DND-41 (cell line): ENCODE measurements at regions not wholly inside any gene's neighbourhood (a gene's known extent, or its start where the extent isn't known, plus 50 kb on each side); places are given as distances from the start of the nearest gene placed in this dataset.
A peak's percentile ranks its signal among the peaks of the same experiment; 100 is the strongest.

ENCODE experiments used
- ATAC-seq: fragments of 200-7000 bp; cut with Tn5 transposase; 3 replicates; pipeline ENCODE4 v1.9.1; 2021; ENCODE audit warnings: low read depth; ENCODE audit not compliant: insufficient read depth
- DNase-seq: peaks from one replicate; pipeline ENCODE4 v3.0.0-alpha.2; 2020
- H2AFZ ChIP-seq: 2 replicates; pipeline ENCODE4 v1.6.0; 2012; ENCODE audit warnings: low read depth, low read length
- H3K27ac ChIP-seq: 2 replicates; pipeline ENCODE4 v1.5.1; 2012; ENCODE audit warnings: low read length, inconsistent platforms
- H3K27me3 ChIP-seq: fragments of 200-600 bp; sonication (generic); 2 replicates; pipeline ENCODE4 v1.6.0; 2012; ENCODE audit warnings: low read length, mild to moderate bottlenecking, inconsistent platforms; ENCODE audit not compliant: insufficient read depth, poor library complexity
- H3K36me3 ChIP-seq: 2 replicates; pipeline ENCODE4 v1.5.1; 2012; ENCODE audit warnings: low read length, inconsistent platforms; ENCODE audit not compliant: insufficient read depth
- H3K4me1 ChIP-seq: 2 replicates; pipeline ENCODE4 v1.5.1; 2012; ENCODE audit warnings: mild to moderate bottlenecking, low read length; ENCODE audit not compliant: insufficient read depth
- H3K4me2 ChIP-seq: 2 replicates; pipeline ENCODE4 v1.6.0; 2012; ENCODE audit warnings: mild to moderate bottlenecking, moderate library complexity, low read length, inconsistent platforms; ENCODE audit not compliant: insufficient read depth
- H3K4me3 ChIP-seq, 2 experiments: fragments of 200-600 bp in 1 of 2; shearing (Covaris generic) in 1 of 2; 2 replicates each; pipeline ENCODE4 v1.5.1; 2012 to 2016; ENCODE audit warnings: inconsistent platforms in 2 of 2, low read length in 2 of 2, mild to moderate bottlenecking in 2 of 2, low read depth in 1 of 2, moderate library complexity in 1 of 2
- H3K79me2 ChIP-seq: 2 replicates; pipeline ENCODE4 v1.6.0; 2012; ENCODE audit warnings: low read length, inconsistent platforms; ENCODE audit not compliant: insufficient read depth
- H3K9ac ChIP-seq: 2 replicates; pipeline ENCODE4 v1.6.0; 2012; ENCODE audit warnings: low read depth, mild to moderate bottlenecking, inconsistent platforms, low read length, moderate library complexity
- H3K9me3 ChIP-seq: 2 replicates; pipeline ENCODE4 v1.5.1; 2012; ENCODE audit warnings: low read length, moderate library complexity, mild to moderate bottlenecking, inconsistent platforms; ENCODE audit not compliant: insufficient read depth, severe bottlenecking
- H4K20me1 ChIP-seq: 2 replicates; pipeline ENCODE4 v1.6.0; 2012; ENCODE audit warnings: low read length; ENCODE audit not compliant: insufficient read depth
- EZH2 ChIP-seq: IDR thresholded peaks from 3 replicates; pipeline ENCODE4 v1.6.1; 2012; ENCODE audit warnings: borderline replicate concordance, low read depth, mild to moderate bottlenecking, moderate library complexity, low read length, inconsistent platforms; ENCODE audit not compliant: severe bottlenecking
- TF ChIP-seq, protein P1 (sequence below): IDR thresholded peaks from 2 replicates; pipeline ENCODE4 v1.5.1; 2012; ENCODE audit warnings: borderline replicate concordance, low read length, moderate library complexity, mild to moderate bottlenecking; ENCODE audit not compliant: poor library complexity, severe bottlenecking; ENCODE audit errors: extremely low read depth

DNA sequence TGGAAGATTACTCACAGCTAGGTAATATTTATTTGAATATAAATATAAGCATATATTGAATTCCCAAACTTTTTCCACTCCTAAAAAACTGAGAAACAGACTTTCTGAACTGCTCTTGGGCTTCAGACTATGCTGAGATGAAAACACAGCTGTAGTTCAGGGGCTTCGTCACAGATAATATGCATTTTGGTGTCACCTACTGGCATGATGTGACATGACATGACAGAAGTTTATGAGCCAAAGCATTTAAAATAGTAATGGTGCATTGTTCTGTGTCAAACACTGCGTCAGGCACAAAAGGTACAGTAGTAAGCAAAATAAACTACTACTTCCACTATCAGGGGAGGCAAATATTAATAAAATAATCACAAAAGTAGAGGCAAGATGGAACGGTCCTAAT, 171.3 kb downstream of the BTC start:
- Histone ChIP-seq H3K9ac (no peak overlapping the region), H3K4me3 (no peak overlapping the region), H2AFZ (no peak overlapping the region), H3K4me2 (no peak overlapping the region), H3K27me3 (no peaks in the 10 kb centered on the region), H3K36me3 (no peaks in the 10 kb centered on the region), H3K9me3 (no peaks in the 10 kb centered on the region), H3K79me2 (no peaks in the 10 kb centered on the region), H4K20me1 (no peaks in the 10 kb centered on the region), H3K27ac (no peak overlapping the region), H3K4me1 (no peaks in the 10 kb centered on the region)
- no peak for TF ChIP-seq EZH2
- TF ChIP-seq, protein P1, sequence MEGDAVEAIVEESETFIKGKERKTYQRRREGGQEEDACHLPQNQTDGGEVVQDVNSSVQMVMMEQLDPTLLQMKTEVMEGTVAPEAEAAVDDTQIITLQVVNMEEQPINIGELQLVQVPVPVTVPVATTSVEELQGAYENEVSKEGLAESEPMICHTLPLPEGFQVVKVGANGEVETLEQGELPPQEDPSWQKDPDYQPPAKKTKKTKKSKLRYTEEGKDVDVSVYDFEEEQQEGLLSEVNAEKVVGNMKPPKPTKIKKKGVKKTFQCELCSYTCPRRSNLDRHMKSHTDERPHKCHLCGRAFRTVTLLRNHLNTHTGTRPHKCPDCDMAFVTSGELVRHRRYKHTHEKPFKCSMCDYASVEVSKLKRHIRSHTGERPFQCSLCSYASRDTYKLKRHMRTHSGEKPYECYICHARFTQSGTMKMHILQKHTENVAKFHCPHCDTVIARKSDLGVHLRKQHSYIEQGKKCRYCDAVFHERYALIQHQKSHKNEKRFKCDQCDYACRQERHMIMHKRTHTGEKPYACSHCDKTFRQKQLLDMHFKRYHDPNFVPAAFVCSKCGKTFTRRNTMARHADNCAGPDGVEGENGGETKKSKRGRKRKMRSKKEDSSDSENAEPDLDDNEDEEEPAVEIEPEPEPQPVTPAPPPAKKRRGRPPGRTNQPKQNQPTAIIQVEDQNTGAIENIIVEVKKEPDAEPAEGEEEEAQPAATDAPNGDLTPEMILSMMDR: peak; percentile 64
- DNase-seq: peak; percentile 23
- peak; percentile 67; the same call in 2 of the 3 replicates for ATAC-seq

GRCh38 chr4:74624351-74625151, 169.8 kb downstream of the BTC start:
- no peak overlapping the region for H3K4me3 ChIP-seq
- peak; percentile 53; the same call in 1 of the 3 replicates for ATAC-seq
- TF ChIP-seq, protein P1: no peak
- TF ChIP-seq EZH2: no peak

GRCh38 chr4:74625981-74626380, 168.3 kb downstream of the BTC start:
- no peak overlapping the region for H3K4me3 ChIP-seq

More at GRCh38 chr4:74624351-74625151, 169.8 kb downstream of the BTC start:
- Histone ChIP-seq H3K4me2 (no peak overlapping the region), H3K4me1 (no peaks in the 10 kb centered on the region), H4K20me1 (no peaks in the 10 kb centered on the region), H2AFZ (no peak overlapping the region), H3K27ac (no peak overlapping the region), H3K9ac (no peak overlapping the region), H3K79me2 (no peaks in the 10 kb centered on the region), H3K9me3 (no peaks in the 10 kb centered on the region), H3K36me3 (no peaks in the 10 kb centered on the region), H3K27me3 (no peaks in the 10 kb centered on the region)
- no peak for DNase-seq

More at GRCh38 chr4:74625981-74626380, 168.3 kb downstream of the BTC start:
- ATAC-seq (no peak), DNase-seq (no peak)
- Histone ChIP-seq H3K27ac (no peak overlapping the region), H3K9me3 (no peaks in the 10 kb centered on the region), H4K20me1 (no peaks in the 10 kb centered on the region), H3K9ac (no peak overlapping the region), H2AFZ (no peak overlapping the region), H3K27me3 (no peaks in the 10 kb centered on the region), H3K79me2 (no peaks in the 10 kb centered on the region), H3K4me1 (no peaks in the 10 kb centered on the region), H3K4me2 (no peak overlapping the region), H3K36me3 (no peaks in the 10 kb centered on the region)
- TF ChIP-seq EZH2: no peak
- TF ChIP-seq, protein P1: no peak
